Brain microvascular endothelial cell (primary cell): ENCODE measurements at regions not wholly inside any gene's neighbourhood (a gene's known extent, or its start where the extent isn't known, plus 50 kb on each side); places are given as distances from the start of the nearest gene placed in this dataset.

Source experiments
- DNase-seq: peaks from one replicate; pipeline ENCODE4 v3.0.0-alpha.2; 2020
- H3K27ac ChIP-seq: fragments of 250-450 bp; sonication (Bioruptor Pico); 2 replicates; pipeline ENCODE4 v1.5.1; 2020; ENCODE audit warnings: mild to moderate bottlenecking, moderate library complexity
- H3K27me3 ChIP-seq: fragments of 250-450 bp; sonication (Bioruptor Pico); replicated peaks from 2 replicates; pipeline ENCODE4 v1.5.1; 2020; ENCODE audit warnings: mild to moderate bottlenecking
- H3K36me3 ChIP-seq: fragments of 250-450 bp; sonication (Bioruptor Pico); replicated peaks from 2 replicates; pipeline ENCODE4 v1.5.1; 2020; ENCODE audit warnings: mild to moderate bottlenecking
- H3K4me3 ChIP-seq: 2 replicates; pipeline ENCODE4 v1.5.1; 2011; ENCODE audit warnings: low read depth, mild to moderate bottlenecking, control low read depth, low read length, moderate library complexity
- in situ Hi-C: cut with HindIII; loops from 2 replicates; pipeline ENCODE4 v1.10.0; 2017; ENCODE audit warnings: low sequenced_read_pairs, low pct_ligation_motif_present
- TF ChIP-seq, protein P1 (sequence below): IDR thresholded peaks from 2 replicates; pipeline ENCODE4 v1.5.1; 2011; ENCODE audit warnings: low read depth, mild to moderate bottlenecking, moderate library complexity, low read length, control low read depth, inconsistent platforms; ENCODE audit errors: missing control alignments

DNA sequence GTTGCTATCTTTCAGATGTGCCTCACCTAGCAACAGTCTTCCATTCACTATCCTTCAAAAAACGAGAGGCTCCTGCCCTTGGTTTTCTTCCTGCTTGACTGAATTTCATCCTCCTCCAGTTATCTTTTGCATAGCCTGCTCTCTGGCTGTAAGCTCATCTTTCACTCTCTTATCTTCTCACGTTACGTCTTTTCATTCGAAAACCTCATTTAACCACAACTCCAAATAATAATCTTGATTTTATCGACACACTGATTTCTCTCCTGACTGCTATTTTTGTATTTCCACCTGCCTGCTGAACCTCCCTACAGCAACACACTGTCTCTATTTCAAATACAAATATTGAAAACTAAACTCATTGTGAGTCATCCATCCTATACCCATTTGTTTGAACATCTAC is 230.7 kb upstream of the TMC3 start:
- DNase-seq: no peak
- TF ChIP-seq, protein P1, sequence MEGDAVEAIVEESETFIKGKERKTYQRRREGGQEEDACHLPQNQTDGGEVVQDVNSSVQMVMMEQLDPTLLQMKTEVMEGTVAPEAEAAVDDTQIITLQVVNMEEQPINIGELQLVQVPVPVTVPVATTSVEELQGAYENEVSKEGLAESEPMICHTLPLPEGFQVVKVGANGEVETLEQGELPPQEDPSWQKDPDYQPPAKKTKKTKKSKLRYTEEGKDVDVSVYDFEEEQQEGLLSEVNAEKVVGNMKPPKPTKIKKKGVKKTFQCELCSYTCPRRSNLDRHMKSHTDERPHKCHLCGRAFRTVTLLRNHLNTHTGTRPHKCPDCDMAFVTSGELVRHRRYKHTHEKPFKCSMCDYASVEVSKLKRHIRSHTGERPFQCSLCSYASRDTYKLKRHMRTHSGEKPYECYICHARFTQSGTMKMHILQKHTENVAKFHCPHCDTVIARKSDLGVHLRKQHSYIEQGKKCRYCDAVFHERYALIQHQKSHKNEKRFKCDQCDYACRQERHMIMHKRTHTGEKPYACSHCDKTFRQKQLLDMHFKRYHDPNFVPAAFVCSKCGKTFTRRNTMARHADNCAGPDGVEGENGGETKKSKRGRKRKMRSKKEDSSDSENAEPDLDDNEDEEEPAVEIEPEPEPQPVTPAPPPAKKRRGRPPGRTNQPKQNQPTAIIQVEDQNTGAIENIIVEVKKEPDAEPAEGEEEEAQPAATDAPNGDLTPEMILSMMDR: no peak
- Histone ChIP-seq H3K36me3 (no peaks in the 10 kb centered on the region), H3K27me3 (no peaks in the 10 kb centered on the region), H3K27ac (no peak overlapping the region), H3K4me3 (no peak overlapping the region)
- in situ Hi-C loops: no loop called here

DNA sequence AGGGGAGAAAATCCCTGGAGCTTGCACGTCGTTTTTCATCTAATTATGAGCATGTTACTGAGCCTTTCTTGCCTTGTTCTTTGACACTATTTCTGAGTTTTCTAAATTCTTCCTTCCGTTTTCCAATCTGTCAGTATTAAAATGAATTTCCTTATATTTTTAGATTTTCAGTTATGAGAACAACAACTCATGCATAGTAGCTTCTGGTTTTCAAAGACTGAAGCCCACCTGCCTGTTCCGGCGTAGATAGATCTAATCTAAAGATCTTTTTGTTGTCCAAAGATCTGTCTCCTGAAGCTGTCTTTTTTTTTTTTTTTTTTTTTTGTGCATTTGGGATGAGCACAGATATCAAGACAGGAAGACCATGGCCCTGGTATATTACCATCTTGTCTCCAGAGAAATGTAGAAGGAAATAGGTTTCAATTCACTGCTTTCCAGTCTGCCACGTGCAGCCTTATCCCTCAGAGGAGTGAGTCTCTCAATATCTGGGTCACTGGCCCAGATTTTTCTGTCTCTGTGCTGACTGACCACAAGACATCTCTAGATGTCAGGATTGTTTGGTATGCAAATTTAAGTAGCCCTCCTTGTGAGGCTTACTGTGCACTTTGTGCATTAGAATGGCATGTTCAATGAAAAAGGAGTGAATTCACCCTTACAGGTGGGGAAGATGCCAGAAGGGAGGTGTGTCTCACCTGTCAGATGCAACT is 222.3 kb upstream of the TMC3 start:
- TF ChIP-seq, protein P1: no peak
- Histone ChIP-seq H3K27ac (no peak overlapping the region), H3K27me3 (no peaks in the 10 kb centered on the region), H3K4me3 (no peak overlapping the region), H3K36me3 (no peaks in the 10 kb centered on the region)
- no peak for DNase-seq
- in situ Hi-C loops: no loop called here

- TF ChIP-seq, protein P1: no peak
- no peak for DNase-seq
- Histone ChIP-seq H3K27me3 (no peaks in the 10 kb centered on the region), H3K4me3 (no peak overlapping the region), H3K36me3 (no peaks in the 10 kb centered on the region), H3K27ac (no peak overlapping the region)
- in situ Hi-C loops: no loop called here
These were observed 221.7 kb upstream of the TMC3 start for GRCh38 chr15:81595752-81596151.

GRCh38 chr15:81589671-81590070 is 215.7 kb upstream of the TMC3 start:
- TF ChIP-seq, protein P1: no peak
- Histone ChIP-seq H3K36me3 (no peaks in the 10 kb centered on the region), H3K27me3 (no peaks in the 10 kb centered on the region), H3K27ac (no peak overlapping the region), H3K4me3 (no peak overlapping the region)
- in situ Hi-C loops: no loop called here
- no peak for DNase-seq

GRCh38 chr15:81575436-81576123 is 201.6 kb upstream of the TMC3 start:
- Histone ChIP-seq H3K27ac (no peak overlapping the region), H3K4me3 (no peak overlapping the region), H3K36me3 (no peaks in the 10 kb centered on the region), H3K27me3 (no peaks in the 10 kb centered on the region)
- TF ChIP-seq, protein P1: no peak
- in situ Hi-C loops: no loop called here
- peak; percentile 35 for DNase-seq
